ENCODE measurements at regions not wholly inside any gene's neighbourhood (a gene's known extent, or its start where the extent isn't known, plus 50 kb on each side); places are given as distances from the start of the nearest gene placed in this dataset.

DNA sequence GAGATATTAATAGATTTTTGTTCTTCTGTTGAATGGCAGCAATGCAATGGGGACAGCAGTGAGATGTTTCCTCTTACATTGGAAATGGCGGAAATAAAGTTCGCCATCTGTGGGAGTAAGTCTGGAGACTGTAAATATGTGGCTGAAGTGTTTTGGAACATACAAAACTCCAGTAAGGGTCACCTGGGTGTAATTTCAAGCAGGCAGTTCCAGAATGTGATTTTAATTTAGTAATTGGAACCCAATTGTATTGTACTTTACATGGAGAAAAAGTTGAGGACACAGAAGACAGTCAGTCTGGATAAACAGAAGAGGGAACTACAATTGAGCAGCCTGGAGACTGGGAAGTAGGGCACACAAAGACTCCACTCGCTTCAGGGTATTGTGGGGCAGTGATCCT, 108.6 kb downstream of the NTMT2 start:
- Histone ChIP-seq H3K4me3 (no peak overlapping the region), H3K4me1 (no peaks in the 10 kb centered on the region), H3K36me3 (no peaks in the 10 kb centered on the region), H3K27me3 (no peaks in the 10 kb centered on the region), H3K9me3 (peaks cover 0 to 12% (median 0%) of the 10 kb centered on the region in 4 donors), H3K27ac (no peak overlapping the region)
- TF ChIP-seq, protein P1, sequence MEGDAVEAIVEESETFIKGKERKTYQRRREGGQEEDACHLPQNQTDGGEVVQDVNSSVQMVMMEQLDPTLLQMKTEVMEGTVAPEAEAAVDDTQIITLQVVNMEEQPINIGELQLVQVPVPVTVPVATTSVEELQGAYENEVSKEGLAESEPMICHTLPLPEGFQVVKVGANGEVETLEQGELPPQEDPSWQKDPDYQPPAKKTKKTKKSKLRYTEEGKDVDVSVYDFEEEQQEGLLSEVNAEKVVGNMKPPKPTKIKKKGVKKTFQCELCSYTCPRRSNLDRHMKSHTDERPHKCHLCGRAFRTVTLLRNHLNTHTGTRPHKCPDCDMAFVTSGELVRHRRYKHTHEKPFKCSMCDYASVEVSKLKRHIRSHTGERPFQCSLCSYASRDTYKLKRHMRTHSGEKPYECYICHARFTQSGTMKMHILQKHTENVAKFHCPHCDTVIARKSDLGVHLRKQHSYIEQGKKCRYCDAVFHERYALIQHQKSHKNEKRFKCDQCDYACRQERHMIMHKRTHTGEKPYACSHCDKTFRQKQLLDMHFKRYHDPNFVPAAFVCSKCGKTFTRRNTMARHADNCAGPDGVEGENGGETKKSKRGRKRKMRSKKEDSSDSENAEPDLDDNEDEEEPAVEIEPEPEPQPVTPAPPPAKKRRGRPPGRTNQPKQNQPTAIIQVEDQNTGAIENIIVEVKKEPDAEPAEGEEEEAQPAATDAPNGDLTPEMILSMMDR (IDR thresholded peaks at IDR 0.05), result no peak
- TF ChIP-seq EP300 (IDR thresholded peaks at IDR 0.05) (no peak), POLR2A (IDR thresholded peaks at IDR 0.05) (no peak)
- WGBS, 2 donors, result 91 to 93% methylated on average over 3 of the region's 3 CpGs
- no peak for DNase-seq (ENCODE audit: low spot score in 2 of 2)

DNA sequence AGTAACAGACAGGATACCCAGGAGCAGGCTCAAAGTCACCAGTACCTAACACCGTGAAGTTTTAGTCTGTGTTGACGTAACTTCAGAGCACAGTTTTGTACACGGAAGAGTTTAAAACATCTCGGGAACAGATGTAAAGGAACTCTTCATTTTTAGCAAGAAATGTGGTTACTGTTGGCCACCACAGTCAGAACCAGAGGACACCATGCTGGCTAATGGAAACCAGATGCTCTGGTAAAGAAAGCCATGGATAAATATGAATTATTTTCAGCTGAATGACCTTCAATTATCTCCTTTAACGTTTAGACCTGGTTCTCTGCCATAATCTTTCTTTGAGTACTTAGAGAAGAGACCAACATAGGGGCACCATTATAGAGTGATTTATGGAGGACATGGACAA, 115.9 kb downstream of the NTMT2 start:
- Histone ChIP-seq H3K27ac (no peak overlapping the region), H3K27me3 (no peaks in the 10 kb centered on the region), H3K9me3 (no peaks in the 10 kb centered on the region), H3K36me3 (no peaks in the 10 kb centered on the region), H3K4me3 (no peak overlapping the region), H3K4me1 (peaks cover 0 to 7% (median 0%) of the 10 kb centered on the region in 4 donors)
- no peak for DNase-seq (ENCODE audit: low spot score in 2 of 2)
- TF ChIP-seq EP300 (IDR thresholded peaks at IDR 0.05) (no peak), POLR2A (IDR thresholded peaks at IDR 0.05) (no peak)
- TF ChIP-seq, protein P1 (IDR thresholded peaks at IDR 0.05), result no peak
- 47 to 60% methylated on average over 5 of the region's 5 CpGs for WGBS, 2 donors

DNA sequence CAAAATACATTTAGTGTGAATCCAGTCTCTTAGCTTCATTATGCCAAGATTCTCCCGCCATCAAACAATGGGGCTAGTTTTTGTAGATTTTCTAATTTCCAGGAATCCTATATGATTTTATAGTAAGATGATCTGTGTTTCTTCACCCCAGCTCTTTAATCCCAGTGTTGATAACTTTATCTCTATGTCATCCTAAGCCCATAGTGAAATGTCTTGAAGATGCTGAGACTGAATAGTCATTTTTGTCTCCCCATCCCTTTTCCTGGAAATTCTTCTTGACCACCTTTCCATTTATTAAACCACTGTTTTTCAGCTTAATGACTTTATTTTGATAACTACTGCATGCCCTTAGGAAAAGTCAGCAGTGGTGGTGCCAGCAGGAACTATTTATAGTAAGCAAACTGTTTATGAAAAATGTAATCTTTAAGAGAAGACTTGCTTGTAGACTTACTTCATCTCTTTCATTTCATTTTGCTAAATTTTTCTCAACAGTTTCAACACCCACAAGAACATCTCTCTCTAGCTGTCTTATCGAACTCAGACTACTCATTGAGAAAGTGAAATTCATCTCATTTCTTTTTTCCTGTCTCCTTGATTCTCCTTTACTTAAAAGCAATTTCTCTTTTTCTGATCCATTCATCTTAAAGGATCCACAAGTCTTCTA, 116.6 kb downstream of the NTMT2 start:
- peaks cover 0 to 7% (median 0%) of the 10 kb centered on the region in 4 donors for H3K4me1 ChIP-seq
- H3K27me3 ChIP-seq, result no peaks in the 10 kb centered on the region
- no peak for DNase-seq (ENCODE audit: low spot score in 2 of 2)
- H3K27ac ChIP-seq, result peak overlapping the region in 1 of 4 donors; percentile 43
- no peaks in the 10 kb centered on the region for H3K36me3 ChIP-seq
- no peaks in the 10 kb centered on the region for H3K9me3 ChIP-seq
- 55 to 76% methylated on average over 2 of the region's 2 CpGs for WGBS, 2 donors
- TF ChIP-seq, protein P1 (IDR thresholded peaks at IDR 0.05), result no peak
- TF ChIP-seq POLR2A (IDR thresholded peaks at IDR 0.05) (no peak), EP300 (IDR thresholded peaks at IDR 0.05) (no peak)
- no peak overlapping the region for H3K4me3 ChIP-seq

DNA sequence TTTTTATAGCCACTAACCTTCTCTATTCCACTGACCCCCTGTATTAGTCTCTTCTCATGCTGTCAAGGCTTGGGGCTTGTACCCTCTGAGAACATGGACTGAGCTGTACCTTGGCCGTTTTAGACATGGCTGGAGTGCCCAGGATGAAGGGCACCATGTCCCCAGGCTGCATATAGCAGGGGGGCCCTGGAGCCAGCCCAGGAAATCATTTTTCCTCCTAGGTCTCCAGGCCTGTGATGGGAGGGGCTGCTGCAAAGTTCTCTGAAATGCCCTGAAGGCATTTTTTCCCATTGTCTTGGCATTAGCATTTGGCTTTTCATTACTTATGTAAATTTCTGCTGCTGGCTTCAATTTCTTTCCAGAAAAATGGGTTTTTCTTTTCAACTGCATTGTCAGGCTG, 119.5 kb downstream of the NTMT2 start:
- no peak overlapping the region for H3K27ac ChIP-seq
- H3K4me1 ChIP-seq, result peaks cover 0 to 7% (median 0%) of the 10 kb centered on the region in 4 donors
- WGBS, 2 donors, result 79 to 90% methylated on average over 1 of the region's 1 CpG
- H3K36me3 ChIP-seq, result no peaks in the 10 kb centered on the region
- DNase-seq (ENCODE audit: low spot score in 2 of 2), result no peak
- no peak for TF ChIP-seq POLR2A (IDR thresholded peaks at IDR 0.05)
- H3K4me3 ChIP-seq, result no peak overlapping the region
- H3K27me3 ChIP-seq, result no peaks in the 10 kb centered on the region
- H3K9me3 ChIP-seq, result no peaks in the 10 kb centered on the region

DNA sequence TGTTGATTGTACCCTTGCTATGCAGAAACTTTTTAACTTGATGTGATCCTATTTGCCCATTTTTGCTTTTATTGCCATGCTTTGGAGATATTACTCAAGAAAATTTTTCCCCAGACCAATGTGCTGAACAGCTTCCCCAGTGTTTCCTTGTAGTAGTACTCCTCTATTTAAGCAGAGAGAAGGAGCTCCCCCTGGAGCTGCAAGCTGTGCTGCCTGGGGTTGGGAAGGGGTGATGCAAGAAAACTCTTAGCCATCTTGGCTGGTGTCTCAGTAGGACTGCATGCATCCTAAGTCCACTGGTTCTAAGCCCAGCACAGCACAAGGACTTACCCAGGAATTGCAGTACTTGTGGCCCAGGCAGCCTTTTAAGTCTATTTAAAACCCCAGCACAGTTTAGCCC, 121.6 kb downstream of the NTMT2 start:
- TF ChIP-seq, protein P1 (IDR thresholded peaks at IDR 0.05), result no peak
- no peak for TF ChIP-seq POLR2A (IDR thresholded peaks at IDR 0.05)
- TF ChIP-seq EP300 (IDR thresholded peaks at IDR 0.05), result no peak
- H3K9me3 ChIP-seq, result no peaks in the 10 kb centered on the region
- no peaks in the 10 kb centered on the region for H3K36me3 ChIP-seq
- no peak overlapping the region for H3K4me3 ChIP-seq
- no peaks in the 10 kb centered on the region for H3K27me3 ChIP-seq
- no peak for DNase-seq (ENCODE audit: low spot score in 2 of 2)
- H3K4me1 ChIP-seq, result no peaks in the 10 kb centered on the region
- no peak overlapping the region for H3K27ac ChIP-seq

All from tibial nerve (tissue), 4 donors.